SK-N-SH (cell line): ENCODE measurements at regions not wholly inside any gene's neighbourhood (a gene's known extent, or its start where the extent isn't known, plus 50 kb on each side); places are given as distances from the start of the nearest gene placed in this dataset.

Experiments used
- ELF1 ChIP-seq: IDR thresholded peaks from 2 replicates; pipeline ENCODE4 v1.4.0; 2012
- EP300 ChIP-seq, 2 experiments: IDR thresholded peaks; 2 replicates each; pipeline versions ENCODE4 v1.4.0 to v1.6.1; 2012; ENCODE audit warnings: borderline replicate concordance in 1 of 2, low read depth in 1 of 2, low read length in 1 of 2
- EZH2phosphoT487 ChIP-seq: fragments of 200-600 bp; sonication (generic); IDR thresholded peaks from 2 replicates; pipeline ENCODE4 v1.6.1; 2017; ENCODE audit warnings: low read depth, mixed run types, mild to moderate bottlenecking, antibody characterized with exemption, moderate library complexity, borderline replicate concordance
- FOXM1 ChIP-seq: IDR thresholded peaks from 2 replicates; pipeline ENCODE4 v1.4.0; 2012; ENCODE audit warnings: low read depth, mild to moderate bottlenecking
- JUND ChIP-seq: IDR thresholded peaks from 2 replicates; pipeline ENCODE4 v1.4.0; 2012
- NFIC ChIP-seq: IDR thresholded peaks from 2 replicates; pipeline ENCODE4 v1.4.0; 2012; ENCODE audit warnings: borderline replicate concordance
- SMC3 ChIP-seq: IDR thresholded peaks from 2 replicates; pipeline ENCODE4 v1.6.1; 2012; ENCODE audit warnings: low read depth, low read length, improper control_type of control experiment
- TF ChIP-seq, protein P1 (sequence below): fragments of 200-600 bp; sonication (generic); IDR thresholded peaks from 2 replicates; pipeline ENCODE4 v1.6.1; 2017; ENCODE audit warnings: antibody characterized with exemption, mild to moderate bottlenecking, moderate library complexity
- TF ChIP-seq, protein P2 (sequence below): IDR thresholded peaks from 2 replicates; pipeline ENCODE4 v1.4.0; 2012; ENCODE audit warnings: low read depth, borderline replicate concordance

DNA sequence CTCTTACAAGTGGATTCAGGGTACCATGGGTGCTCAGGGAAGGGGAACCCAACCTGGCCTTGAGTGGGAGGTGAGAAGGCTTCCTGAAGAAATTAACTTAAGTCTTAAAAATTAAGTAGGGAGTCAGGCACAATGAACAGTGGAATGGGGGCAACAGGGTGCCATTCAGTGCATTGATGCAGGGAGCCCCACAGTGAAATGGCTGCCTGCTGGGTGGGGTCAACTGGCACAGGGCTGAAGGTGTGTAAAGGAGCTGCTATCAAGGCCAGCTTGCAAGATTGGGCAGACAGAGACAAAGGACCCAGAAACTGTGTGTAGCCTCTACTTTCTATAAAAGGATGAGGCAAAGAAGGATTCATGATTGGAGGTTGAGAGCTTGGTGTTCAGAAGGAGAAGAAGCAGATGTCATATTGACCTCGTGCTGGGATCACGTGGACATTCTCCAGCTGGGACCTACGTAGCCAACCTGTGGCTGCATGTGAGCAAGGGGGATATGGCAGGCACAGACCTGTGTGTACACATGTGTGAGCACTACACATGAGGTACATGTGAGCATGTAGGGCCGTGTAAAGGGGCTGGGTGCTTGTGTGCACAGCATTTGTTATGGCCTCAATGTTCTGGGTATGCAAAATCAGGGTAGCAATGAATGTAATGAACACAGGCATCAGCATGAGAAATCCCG, 209.5 kb upstream of the HAAO start:
- TF ChIP-seq, protein P1, sequence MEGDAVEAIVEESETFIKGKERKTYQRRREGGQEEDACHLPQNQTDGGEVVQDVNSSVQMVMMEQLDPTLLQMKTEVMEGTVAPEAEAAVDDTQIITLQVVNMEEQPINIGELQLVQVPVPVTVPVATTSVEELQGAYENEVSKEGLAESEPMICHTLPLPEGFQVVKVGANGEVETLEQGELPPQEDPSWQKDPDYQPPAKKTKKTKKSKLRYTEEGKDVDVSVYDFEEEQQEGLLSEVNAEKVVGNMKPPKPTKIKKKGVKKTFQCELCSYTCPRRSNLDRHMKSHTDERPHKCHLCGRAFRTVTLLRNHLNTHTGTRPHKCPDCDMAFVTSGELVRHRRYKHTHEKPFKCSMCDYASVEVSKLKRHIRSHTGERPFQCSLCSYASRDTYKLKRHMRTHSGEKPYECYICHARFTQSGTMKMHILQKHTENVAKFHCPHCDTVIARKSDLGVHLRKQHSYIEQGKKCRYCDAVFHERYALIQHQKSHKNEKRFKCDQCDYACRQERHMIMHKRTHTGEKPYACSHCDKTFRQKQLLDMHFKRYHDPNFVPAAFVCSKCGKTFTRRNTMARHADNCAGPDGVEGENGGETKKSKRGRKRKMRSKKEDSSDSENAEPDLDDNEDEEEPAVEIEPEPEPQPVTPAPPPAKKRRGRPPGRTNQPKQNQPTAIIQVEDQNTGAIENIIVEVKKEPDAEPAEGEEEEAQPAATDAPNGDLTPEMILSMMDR, result no peak
- TF ChIP-seq EP300 (IDR thresholded peaks at IDR 0.05; ENCODE audit: borderline replicate concordance in 1 of 2, low read depth in 1 of 2, low read length in 1 of 2) (no peak), EZH2phosphoT487 (no peak), FOXM1 (no peak), JUND (no peak), SMC3 (no peak), ELF1 (no peak), NFIC (no peak)
- TF ChIP-seq, protein P2, sequence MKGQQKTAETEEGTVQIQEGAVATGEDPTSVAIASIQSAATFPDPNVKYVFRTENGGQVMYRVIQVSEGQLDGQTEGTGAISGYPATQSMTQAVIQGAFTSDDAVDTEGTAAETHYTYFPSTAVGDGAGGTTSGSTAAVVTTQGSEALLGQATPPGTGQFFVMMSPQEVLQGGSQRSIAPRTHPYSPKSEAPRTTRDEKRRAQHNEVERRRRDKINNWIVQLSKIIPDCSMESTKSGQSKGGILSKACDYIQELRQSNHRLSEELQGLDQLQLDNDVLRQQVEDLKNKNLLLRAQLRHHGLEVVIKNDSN, result no peak
